ENCODE measurements at regions not wholly inside any gene's neighbourhood (a gene's known extent, or its start where the extent isn't known, plus 50 kb on each side); places are given as distances from the start of the nearest gene placed in this dataset.

- TF ChIP-seq CTCF (IDR thresholded peaks at IDR 0.05; ENCODE audit: borderline replicate concordance, insufficient read depth, low read depth, low read length) = no peak
- H3K4me3 ChIP-seq (ENCODE audit: low read depth, low read length) = no peak overlapping the region
These were observed 87.9 kb downstream of the SYNE3 start for GRCh38 chr14:95428557-95428956.

GRCh38 chr14:95426116-95426475 is 90.4 kb downstream of the SYNE3 start:
- no peak overlapping the region for H3K4me3 ChIP-seq (ENCODE audit: low read depth, low read length)
- no peak for TF ChIP-seq CTCF (IDR thresholded peaks at IDR 0.05; ENCODE audit: borderline replicate concordance, insufficient read depth, low read depth, low read length)

GRCh38 chr14:95425369-95426115 is 90.9 kb downstream of the SYNE3 start:
- TF ChIP-seq CTCF (IDR thresholded peaks at IDR 0.05; ENCODE audit: borderline replicate concordance, insufficient read depth, low read depth, low read length) = no peak
- H3K4me3 ChIP-seq (ENCODE audit: low read depth, low read length) = no peak overlapping the region

GRCh38 chr14:95424529-95424928 is 91.9 kb downstream of the SYNE3 start:
- no peak overlapping the region for H3K4me3 ChIP-seq (ENCODE audit: low read depth, low read length)

GRCh38 chr14:95421741-95422140 is 94.7 kb downstream of the SYNE3 start:
- no peak overlapping the region for H3K4me3 ChIP-seq (ENCODE audit: low read depth, low read length)
- TF ChIP-seq CTCF (IDR thresholded peaks at IDR 0.05; ENCODE audit: borderline replicate concordance, insufficient read depth, low read depth, low read length) = no peak

More at GRCh38 chr14:95424529-95424928, 91.9 kb downstream of the SYNE3 start:
- TF ChIP-seq CTCF (IDR thresholded peaks at IDR 0.05; ENCODE audit: borderline replicate concordance, insufficient read depth, low read depth, low read length) = no peak

- no peak for TF ChIP-seq CTCF (IDR thresholded peaks at IDR 0.05; ENCODE audit: borderline replicate concordance, insufficient read depth, low read depth, low read length)
- H3K4me3 ChIP-seq (ENCODE audit: low read depth, low read length) = no peak overlapping the region
These were observed 96.4 kb downstream of the SYNE3 start for GRCh38 chr14:95420060-95420459.

GRCh38 chr14:95419569-95419968 is 96.9 kb downstream of the SYNE3 start:
- H3K4me3 ChIP-seq (ENCODE audit: low read depth, low read length) = no peak overlapping the region
- no peak for TF ChIP-seq CTCF (IDR thresholded peaks at IDR 0.05; ENCODE audit: borderline replicate concordance, insufficient read depth, low read depth, low read length)
